Loucy (cell line): ENCODE measurements at regions not wholly inside any gene's neighbourhood (a gene's known extent, or its start where the extent isn't known, plus 50 kb on each side); places are given as distances from the start of the nearest gene placed in this dataset.

Experiments
- EZH2phosphoT487 ChIP-seq: fragments of 200-600 bp; IDR thresholded peaks from 2 replicates; pipeline ENCODE4 v1.6.1; 2018; ENCODE audit warnings: antibody characterized with exemption, mild to moderate bottlenecking, moderate library complexity, borderline replicate concordance
- TF ChIP-seq, protein P1 (sequence below): fragments of 200-600 bp; sonication (generic); conservative IDR thresholded peaks from 2 replicates; pipeline ENCODE4 v1.5.1; 2014; ENCODE audit warnings: mild to moderate bottlenecking, antibody characterized with exemption, low read length

DNA sequence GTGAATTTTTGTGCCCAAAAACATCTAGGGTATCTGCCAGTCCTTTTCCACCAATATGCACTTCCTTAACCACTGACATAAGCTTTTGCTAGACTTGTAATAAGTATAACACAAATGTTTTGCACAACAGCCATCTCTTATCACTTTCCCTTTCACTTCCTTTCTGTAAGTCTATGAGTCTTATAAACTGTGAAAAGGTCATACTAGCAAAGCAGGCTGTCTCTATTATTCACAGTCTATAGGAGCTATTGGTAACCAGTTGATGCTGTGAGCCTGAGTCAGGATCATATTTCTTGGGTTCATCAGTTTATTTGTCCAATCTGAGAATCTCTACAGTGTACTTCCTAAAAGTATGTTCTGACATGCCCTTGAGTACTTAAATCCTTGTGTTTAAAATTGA, 172.6 kb downstream of the CHRM3 start:
- TF ChIP-seq, protein P1, sequence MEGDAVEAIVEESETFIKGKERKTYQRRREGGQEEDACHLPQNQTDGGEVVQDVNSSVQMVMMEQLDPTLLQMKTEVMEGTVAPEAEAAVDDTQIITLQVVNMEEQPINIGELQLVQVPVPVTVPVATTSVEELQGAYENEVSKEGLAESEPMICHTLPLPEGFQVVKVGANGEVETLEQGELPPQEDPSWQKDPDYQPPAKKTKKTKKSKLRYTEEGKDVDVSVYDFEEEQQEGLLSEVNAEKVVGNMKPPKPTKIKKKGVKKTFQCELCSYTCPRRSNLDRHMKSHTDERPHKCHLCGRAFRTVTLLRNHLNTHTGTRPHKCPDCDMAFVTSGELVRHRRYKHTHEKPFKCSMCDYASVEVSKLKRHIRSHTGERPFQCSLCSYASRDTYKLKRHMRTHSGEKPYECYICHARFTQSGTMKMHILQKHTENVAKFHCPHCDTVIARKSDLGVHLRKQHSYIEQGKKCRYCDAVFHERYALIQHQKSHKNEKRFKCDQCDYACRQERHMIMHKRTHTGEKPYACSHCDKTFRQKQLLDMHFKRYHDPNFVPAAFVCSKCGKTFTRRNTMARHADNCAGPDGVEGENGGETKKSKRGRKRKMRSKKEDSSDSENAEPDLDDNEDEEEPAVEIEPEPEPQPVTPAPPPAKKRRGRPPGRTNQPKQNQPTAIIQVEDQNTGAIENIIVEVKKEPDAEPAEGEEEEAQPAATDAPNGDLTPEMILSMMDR, result no peak
- no peak for TF ChIP-seq EZH2phosphoT487
